GM18907 (cell line): ENCODE measurements at regions not wholly inside any gene's neighbourhood (a gene's known extent, or its start where the extent isn't known, plus 50 kb on each side); places are given as distances from the start of the nearest gene placed in this dataset.
"Not testable (repeated sequence)": the region's sequence is repeated elsewhere in the genome, so short reads cannot be mapped to it uniquely, and the experiment has no call there.

Experiments
- ATAC-seq: cut with Tn5 transposase; IDR thresholded peaks from one replicate; pipeline ENCODE4 v1.9.1; 2021; ENCODE audit warnings: mild to moderate bottlenecking, moderate library complexity; ENCODE audit not compliant: unreplicated experiment

- ATAC-seq: no peak
Measured at GRCh38 chr7:89761173-89761572, 393.1 kb upstream of the STEAP1 start.

GRCh38 chr7:89770161-89770560 is 384.1 kb upstream of the STEAP1 start:
- ATAC-seq: no peak

- no peak for ATAC-seq
Measured at GRCh38 chr7:89771003-89771636, 383.1 kb upstream of the STEAP1 start.

GRCh38 chr7:89772276-89772675 is 382.0 kb upstream of the STEAP1 start:
- no peak for ATAC-seq

GRCh38 chr7:89773611-89774010 is 380.7 kb upstream of the STEAP1 start:
- ATAC-seq: no peak

GRCh38 chr7:89775459-89775858 is 378.8 kb upstream of the STEAP1 start:
- no peak for ATAC-seq

- no peak for ATAC-seq
Measured at GRCh38 chr7:89776980-89777379, 377.3 kb upstream of the STEAP1 start.

GRCh38 chr7:89777499-89777898 is 376.8 kb upstream of the STEAP1 start:
- ATAC-seq: no peak

GRCh38 chr7:89780291-89780690 is 374.0 kb upstream of the STEAP1 start:
- no peak for ATAC-seq

GRCh38 chr7:89796481-89796880 is 357.8 kb upstream of the STEAP1 start:
- no peak for ATAC-seq

GRCh38 chr7:89797965-89798598 is 356.2 kb upstream of the STEAP1 start:
- ATAC-seq: no peak

GRCh38 chr7:89798599-89798996 is 355.7 kb upstream of the STEAP1 start:
- ATAC-seq: no peak

GRCh38 chr7:89800761-89801160 is 353.5 kb upstream of the STEAP1 start:
- no peak for ATAC-seq

GRCh38 chr7:89809291-89809690 is 345.0 kb upstream of the STEAP1 start:
- no peak for ATAC-seq

GRCh38 chr7:89813081-89813480 is 341.2 kb upstream of the STEAP1 start:
- no peak for ATAC-seq

- no peak for ATAC-seq
Measured at GRCh38 chr7:89826121-89826520, 328.1 kb upstream of the STEAP1 start.

- no peak for ATAC-seq
Measured at GRCh38 chr7:89826557-89826956, 327.7 kb upstream of the STEAP1 start.

- no peak for ATAC-seq
Measured at GRCh38 chr7:89837515-89837914, 316.8 kb upstream of the STEAP1 start.

GRCh38 chr7:89839329-89839728 is 314.9 kb upstream of the STEAP1 start:
- no peak for ATAC-seq

GRCh38 chr7:89845952-89846351 is 308.3 kb upstream of the STEAP1 start:
- ATAC-seq: no peak

- no peak for ATAC-seq
Measured at GRCh38 chr7:89849052-89849451, 305.2 kb upstream of the STEAP1 start.

- not testable (repeated sequence) for ATAC-seq
Measured at GRCh38 chr7:89857053-89857452, 297.2 kb upstream of the STEAP1 start.

GRCh38 chr7:89857767-89858166 is 296.5 kb upstream of the STEAP1 start:
- ATAC-seq: no peak
